ENCODE measurements at regions not wholly inside any gene's neighbourhood (a gene's known extent, or its start where the extent isn't known, plus 50 kb on each side); places are given as distances from the start of the nearest gene placed in this dataset.

GRCh38 chr18:71678144-71678543 lies 866.0 kb downstream of the CBLN2 start:
- no peak overlapping the region for H3K4me2 ChIP-seq (ENCODE audit: low read length)
- H3K27me3 ChIP-seq (ENCODE audit: insufficient read depth, low read length): no peaks in the 10 kb centered on the region
- no CpG with 5 or more reads among the region's 2 CpGs for WGBS (ENCODE audit: extremely low coverage, insufficient coverage, insufficient read length)
- H3K27ac ChIP-seq (ENCODE audit: low read depth, low read length): no peak overlapping the region
- no peak overlapping the region for H2AFZ ChIP-seq (ENCODE audit: insufficient read depth, low read length, poor library complexity)
- no peaks in the 10 kb centered on the region for H3K79me2 ChIP-seq (ENCODE audit: control insufficient read depth, insufficient read depth, low read length, poor library complexity)
- no peak overlapping the region for H4K91ac ChIP-seq (ENCODE audit: low read depth, low read length)
- no peak overlapping the region for H3K4ac ChIP-seq (ENCODE audit: low read depth, low read length)
- H3K79me1 ChIP-seq (ENCODE audit: low read length): no peaks in the 10 kb centered on the region
- H3K36me3 ChIP-seq (ENCODE audit: control insufficient read depth in 1 of 2, insufficient read depth in 2 of 2, low read length in 2 of 2): no peaks in the 10 kb centered on the region
- H2BK120ac ChIP-seq (ENCODE audit: insufficient read depth, low read length, poor library complexity): no peak overlapping the region
- H3K9me3 ChIP-seq (ENCODE audit: insufficient read depth, low read depth, low read length): peaks cover 2% of the 10 kb centered on the region
- no peak overlapping the region for H4K8ac ChIP-seq (ENCODE audit: low read depth, low read length)
- H2BK12ac ChIP-seq (ENCODE audit: low read length): no peak overlapping the region
- no peak overlapping the region for H3K14ac ChIP-seq (ENCODE audit: low read length)
- no peak overlapping the region for H2AK5ac ChIP-seq (ENCODE audit: low read length)
- H2BK5ac ChIP-seq (ENCODE audit: low read depth, low read length, poor library complexity): no peak overlapping the region
- no peak overlapping the region for H4K12ac ChIP-seq (ENCODE audit: low read depth, low read length)
- no peak overlapping the region for H3K9ac ChIP-seq (ENCODE audit: low read length)
- H3K4me1 ChIP-seq (ENCODE audit: control insufficient read depth in 1 of 2, insufficient read depth in 2 of 2, low read length in 2 of 2): no peaks in the 10 kb centered on the region
- no peak overlapping the region for H3K23ac ChIP-seq (ENCODE audit: low read length)
- H3K18ac ChIP-seq (ENCODE audit: low read length): no peak overlapping the region
- no peak for DNase-seq
- H3K4me3 ChIP-seq (ENCODE audit: low read depth, low read length): no peak overlapping the region

GRCh38 chr18:71673954-71674353 lies 870.2 kb downstream of the CBLN2 start:
- Histone ChIP-seq H4K12ac (ENCODE audit: low read depth, low read length) (no peak overlapping the region), H3K18ac (ENCODE audit: low read length) (no peak overlapping the region), H3K36me3 (ENCODE audit: control insufficient read depth in 1 of 2, insufficient read depth in 2 of 2, low read length in 2 of 2) (no peaks in the 10 kb centered on the region), H3K4me3 (ENCODE audit: low read depth, low read length) (no peak overlapping the region), H3K4ac (ENCODE audit: low read depth, low read length) (no peak overlapping the region), H3K27ac (ENCODE audit: low read depth, low read length) (no peak overlapping the region), H3K9me3 (ENCODE audit: insufficient read depth, low read depth, low read length) (peaks cover 2% of the 10 kb centered on the region), H3K4me1 (ENCODE audit: control insufficient read depth in 1 of 2, insufficient read depth in 2 of 2, low read length in 2 of 2) (no peaks in the 10 kb centered on the region), H2AFZ (ENCODE audit: insufficient read depth, low read length, poor library complexity) (no peak overlapping the region), H2AK5ac (ENCODE audit: low read length) (no peak overlapping the region), H3K4me2 (ENCODE audit: low read length) (no peak overlapping the region), H3K79me2 (ENCODE audit: control insufficient read depth, insufficient read depth, low read length, poor library complexity) (no peaks in the 10 kb centered on the region), H2BK120ac (ENCODE audit: insufficient read depth, low read length, poor library complexity) (no peak overlapping the region), H4K91ac (ENCODE audit: low read depth, low read length) (no peak overlapping the region), H3K27me3 (ENCODE audit: insufficient read depth, low read length) (no peaks in the 10 kb centered on the region), H2BK12ac (ENCODE audit: low read length) (no peak overlapping the region), H2BK5ac (ENCODE audit: low read depth, low read length, poor library complexity) (no peak overlapping the region), H4K8ac (ENCODE audit: low read depth, low read length) (no peak overlapping the region), H3K23ac (ENCODE audit: low read length) (no peak overlapping the region), H3K9ac (ENCODE audit: low read length) (no peak overlapping the region), H3K79me1 (ENCODE audit: low read length) (no peaks in the 10 kb centered on the region), H3K14ac (ENCODE audit: low read length) (no peak overlapping the region)
- DNase-seq: no peak
- WGBS (ENCODE audit: extremely low coverage, insufficient coverage, insufficient read length): no CpG with 5 or more reads among the region's 10 CpGs

GRCh38 chr18:71673498-71673897 lies 870.6 kb downstream of the CBLN2 start:
- H3K79me2 ChIP-seq (ENCODE audit: control insufficient read depth, insufficient read depth, low read length, poor library complexity): no peaks in the 10 kb centered on the region
- no peak overlapping the region for H2BK120ac ChIP-seq (ENCODE audit: insufficient read depth, low read length, poor library complexity)
- no peak overlapping the region for H3K4me3 ChIP-seq (ENCODE audit: low read depth, low read length)
- no peaks in the 10 kb centered on the region for H3K79me1 ChIP-seq (ENCODE audit: low read length)
- no peak overlapping the region for H4K12ac ChIP-seq (ENCODE audit: low read depth, low read length)
- no peak overlapping the region for H3K27ac ChIP-seq (ENCODE audit: low read depth, low read length)
- H3K4me1 ChIP-seq (ENCODE audit: control insufficient read depth in 1 of 2, insufficient read depth in 2 of 2, low read length in 2 of 2): no peaks in the 10 kb centered on the region
- H3K4me2 ChIP-seq (ENCODE audit: low read length): no peak overlapping the region
- no CpG with 5 or more reads among the region's 5 CpGs for WGBS (ENCODE audit: extremely low coverage, insufficient coverage, insufficient read length)
- H3K18ac ChIP-seq (ENCODE audit: low read length): no peak overlapping the region
- H3K36me3 ChIP-seq (ENCODE audit: control insufficient read depth in 1 of 2, insufficient read depth in 2 of 2, low read length in 2 of 2): no peaks in the 10 kb centered on the region
- peaks cover 2% of the 10 kb centered on the region for H3K9me3 ChIP-seq (ENCODE audit: insufficient read depth, low read depth, low read length)
- DNase-seq: no peak
- no peak overlapping the region for H3K14ac ChIP-seq (ENCODE audit: low read length)
- no peak overlapping the region for H2BK5ac ChIP-seq (ENCODE audit: low read depth, low read length, poor library complexity)
- no peaks in the 10 kb centered on the region for H3K27me3 ChIP-seq (ENCODE audit: insufficient read depth, low read length)
- H2AFZ ChIP-seq (ENCODE audit: insufficient read depth, low read length, poor library complexity): no peak overlapping the region
- H2BK12ac ChIP-seq (ENCODE audit: low read length): no peak overlapping the region
- no peak overlapping the region for H2AK5ac ChIP-seq (ENCODE audit: low read length)
- H3K9ac ChIP-seq (ENCODE audit: low read length): no peak overlapping the region
- H3K23ac ChIP-seq (ENCODE audit: low read length): no peak overlapping the region
- no peak overlapping the region for H4K91ac ChIP-seq (ENCODE audit: low read depth, low read length)
- no peak overlapping the region for H4K8ac ChIP-seq (ENCODE audit: low read depth, low read length)
- H3K4ac ChIP-seq (ENCODE audit: low read depth, low read length): no peak overlapping the region

- Histone ChIP-seq H4K8ac (ENCODE audit: low read depth, low read length) (no peak overlapping the region), H3K4me1 (ENCODE audit: control insufficient read depth in 1 of 2, insufficient read depth in 2 of 2, low read length in 2 of 2) (no peaks in the 10 kb centered on the region), H3K4me2 (ENCODE audit: low read length) (no peak overlapping the region), H3K4ac (ENCODE audit: low read depth, low read length) (no peak overlapping the region), H3K14ac (ENCODE audit: low read length) (no peak overlapping the region), H3K36me3 (ENCODE audit: control insufficient read depth in 1 of 2, insufficient read depth in 2 of 2, low read length in 2 of 2) (no peaks in the 10 kb centered on the region), H3K27ac (ENCODE audit: low read depth, low read length) (no peak overlapping the region), H4K12ac (ENCODE audit: low read depth, low read length) (no peak overlapping the region), H2BK12ac (ENCODE audit: low read length) (no peak overlapping the region), H2AK5ac (ENCODE audit: low read length) (no peak overlapping the region), H3K4me3 (ENCODE audit: low read depth, low read length) (no peak overlapping the region), H2BK120ac (ENCODE audit: insufficient read depth, low read length, poor library complexity) (no peak overlapping the region), H3K9me3 (ENCODE audit: insufficient read depth, low read depth, low read length) (no peaks in the 10 kb centered on the region), H3K23ac (ENCODE audit: low read length) (no peak overlapping the region), H3K79me2 (ENCODE audit: control insufficient read depth, insufficient read depth, low read length, poor library complexity) (no peaks in the 10 kb centered on the region), H2BK5ac (ENCODE audit: low read depth, low read length, poor library complexity) (no peak overlapping the region), H2AFZ (ENCODE audit: insufficient read depth, low read length, poor library complexity) (no peak overlapping the region), H3K79me1 (ENCODE audit: low read length) (no peaks in the 10 kb centered on the region), H3K27me3 (ENCODE audit: insufficient read depth, low read length) (no peaks in the 10 kb centered on the region), H3K9ac (ENCODE audit: low read length) (no peak overlapping the region), H3K18ac (ENCODE audit: low read length) (no peak overlapping the region), H4K91ac (ENCODE audit: low read depth, low read length) (no peak overlapping the region)
- no peak for DNase-seq
- WGBS (ENCODE audit: extremely low coverage, insufficient coverage, insufficient read length): no CpG with 5 or more reads among the region's 2 CpGs
These were observed 877.7 kb downstream of the CBLN2 start for GRCh38 chr18:71666481-71666880.
